ENCODE measurements at regions not wholly inside any gene's neighbourhood (a gene's known extent, or its start where the extent isn't known, plus 50 kb on each side); places are given as distances from the start of the nearest gene placed in this dataset.

DNA sequence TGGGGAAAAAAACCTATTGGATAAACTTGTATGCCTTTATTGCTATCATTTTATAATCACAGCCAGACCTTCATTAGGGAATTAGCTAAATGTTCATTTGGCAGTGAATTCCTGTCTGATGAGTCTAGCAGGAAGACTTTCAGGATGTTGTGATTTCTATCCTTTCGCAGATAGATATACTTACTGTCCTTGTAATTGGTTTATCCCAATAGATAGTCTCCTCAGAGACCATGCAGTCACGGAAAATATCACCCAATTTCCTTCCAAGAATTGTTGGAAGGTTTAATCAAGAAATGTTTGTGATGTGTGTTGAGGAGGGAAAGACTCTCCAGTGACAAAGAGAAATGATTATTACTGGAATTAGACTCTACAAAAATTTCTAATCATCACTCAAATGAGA lies 1937.9 kb upstream of the WWC1 start:
- Histone ChIP-seq H3K9me3 (ENCODE audit: control insufficient read depth in 2 of 2, low read length in 2 of 2) (no peaks in the 10 kb centered on the region), H3K27me3 (ENCODE audit: control insufficient read depth in 1 of 2, insufficient read depth in 2 of 2, low read length in 2 of 2) (no peaks in the 10 kb centered on the region), H3K4me1 (ENCODE audit: control insufficient read depth, insufficient read depth, low read length) (no peaks in the 10 kb centered on the region), H3K9ac (ENCODE audit: low read length in 2 of 2) (no peak overlapping the region), H3K36me3 (ENCODE audit: control insufficient read depth in 2 of 2, insufficient read depth in 2 of 2, low read length in 2 of 2) (no peaks in the 10 kb centered on the region), H3K4me3 (ENCODE audit: low read length in 2 of 2) (no peak overlapping the region), H3K27ac (ENCODE audit: low read length) (no peak overlapping the region)

DNA sequence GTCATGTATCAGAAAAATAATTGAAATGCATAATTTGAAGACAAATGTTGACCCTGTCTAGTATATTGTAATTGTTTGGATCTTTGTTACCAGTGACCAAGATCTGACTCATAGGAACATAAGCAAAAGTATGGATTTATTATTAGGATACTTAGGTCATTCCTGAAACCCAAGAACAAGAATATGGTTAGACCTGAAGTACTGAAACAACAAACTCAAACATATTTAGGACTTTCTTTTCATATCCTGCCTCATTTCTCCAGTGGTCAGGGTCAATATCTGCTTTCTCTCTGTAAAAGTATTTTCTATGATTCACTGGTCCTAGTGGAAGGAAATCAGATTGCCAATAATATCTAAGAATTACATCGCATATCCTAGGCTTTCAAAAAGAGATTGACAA lies 1937.1 kb upstream of the WWC1 start:
- no peak overlapping the region for H3K27ac ChIP-seq (ENCODE audit: low read length)
- H3K9me3 ChIP-seq (ENCODE audit: control insufficient read depth in 2 of 2, low read length in 2 of 2): no peaks in the 10 kb centered on the region
- H3K4me3 ChIP-seq (ENCODE audit: low read length in 2 of 2): no peak overlapping the region
- no peak overlapping the region for H3K9ac ChIP-seq (ENCODE audit: low read length in 2 of 2)
- H3K36me3 ChIP-seq (ENCODE audit: control insufficient read depth in 2 of 2, insufficient read depth in 2 of 2, low read length in 2 of 2): no peaks in the 10 kb centered on the region
- H3K27me3 ChIP-seq (ENCODE audit: control insufficient read depth in 1 of 2, insufficient read depth in 2 of 2, low read length in 2 of 2): no peaks in the 10 kb centered on the region
- no peaks in the 10 kb centered on the region for H3K4me1 ChIP-seq (ENCODE audit: control insufficient read depth, insufficient read depth, low read length)

GRCh38 chr5:166356096-166356495 lies 1935.3 kb upstream of the WWC1 start:
- Histone ChIP-seq H3K9ac (ENCODE audit: low read length in 2 of 2) (no peak overlapping the region), H3K4me3 (ENCODE audit: low read length in 2 of 2) (no peak overlapping the region), H3K27me3 (ENCODE audit: control insufficient read depth in 1 of 2, insufficient read depth in 2 of 2, low read length in 2 of 2) (no peaks in the 10 kb centered on the region), H3K36me3 (ENCODE audit: control insufficient read depth in 2 of 2, insufficient read depth in 2 of 2, low read length in 2 of 2) (no peaks in the 10 kb centered on the region), H3K4me1 (ENCODE audit: control insufficient read depth, insufficient read depth, low read length) (no peaks in the 10 kb centered on the region), H3K9me3 (ENCODE audit: control insufficient read depth in 2 of 2, low read length in 2 of 2) (no peaks in the 10 kb centered on the region), H3K27ac (ENCODE audit: low read length) (no peak overlapping the region)

DNA sequence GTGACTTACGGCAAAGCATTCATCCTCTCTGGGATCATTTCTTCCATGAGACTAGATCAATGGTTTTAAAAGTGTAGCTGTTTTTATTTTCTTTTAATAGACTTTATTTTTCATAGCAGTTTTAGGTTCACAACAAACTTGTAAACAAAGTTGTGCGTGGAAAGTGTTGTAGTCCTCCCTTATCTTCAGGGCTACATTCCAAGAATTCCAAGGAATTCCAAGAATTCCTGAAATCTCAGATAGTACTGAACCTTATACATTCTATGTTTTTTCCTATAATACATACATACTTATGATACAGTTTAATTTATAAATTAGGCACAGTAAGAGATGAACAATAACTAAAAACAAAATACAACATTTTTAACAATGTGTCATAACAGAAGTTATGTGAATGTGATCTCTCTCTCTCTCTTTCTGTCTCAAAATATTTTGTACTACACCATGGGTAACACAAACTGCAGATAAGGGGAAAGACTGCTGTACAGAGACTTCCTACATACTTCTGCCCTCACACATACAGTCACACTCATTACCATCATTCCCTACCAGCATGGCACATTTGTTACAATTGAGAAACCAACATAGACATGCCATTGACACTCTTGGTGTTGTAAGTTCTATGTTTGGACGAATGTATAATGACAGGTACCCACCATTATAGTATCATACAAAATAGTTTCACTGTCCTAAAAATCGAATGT lies 1933.2 kb upstream of the WWC1 start:
- Histone ChIP-seq H3K27ac (ENCODE audit: low read length) (no peak overlapping the region), H3K36me3 (ENCODE audit: control insufficient read depth in 2 of 2, insufficient read depth in 2 of 2, low read length in 2 of 2) (no peaks in the 10 kb centered on the region), H3K9me3 (ENCODE audit: control insufficient read depth in 2 of 2, low read length in 2 of 2) (peaks cover 0 to 4% of the 10 kb centered on the region in 2 donors), H3K27me3 (ENCODE audit: control insufficient read depth in 1 of 2, insufficient read depth in 2 of 2, low read length in 2 of 2) (no peaks in the 10 kb centered on the region), H3K9ac (ENCODE audit: low read length in 2 of 2) (no peak overlapping the region), H3K4me1 (ENCODE audit: control insufficient read depth, insufficient read depth, low read length) (no peaks in the 10 kb centered on the region), H3K4me3 (ENCODE audit: low read length in 2 of 2) (no peak overlapping the region)

GRCh38 chr5:166363087-166363760 lies 1928.2 kb upstream of the WWC1 start:
- Histone ChIP-seq H3K36me3 (ENCODE audit: control insufficient read depth in 2 of 2, insufficient read depth in 2 of 2, low read length in 2 of 2) (no peaks in the 10 kb centered on the region), H3K4me3 (ENCODE audit: low read length in 2 of 2) (no peak overlapping the region), H3K9ac (ENCODE audit: low read length in 2 of 2) (no peak overlapping the region), H3K27me3 (ENCODE audit: control insufficient read depth in 1 of 2, insufficient read depth in 2 of 2, low read length in 2 of 2) (no peaks in the 10 kb centered on the region), H3K9me3 (ENCODE audit: control insufficient read depth in 2 of 2, low read length in 2 of 2) (peaks cover 0 to 4% of the 10 kb centered on the region in 2 donors), H3K4me1 (ENCODE audit: control insufficient read depth, insufficient read depth, low read length) (no peaks in the 10 kb centered on the region), H3K27ac (ENCODE audit: low read length) (no peak overlapping the region)

GRCh38 chr5:166365164-166365563 lies 1926.3 kb upstream of the WWC1 start:
- Histone ChIP-seq H3K27me3 (ENCODE audit: control insufficient read depth in 1 of 2, insufficient read depth in 2 of 2, low read length in 2 of 2) (no peaks in the 10 kb centered on the region), H3K27ac (ENCODE audit: low read length) (no peak overlapping the region), H3K9me3 (ENCODE audit: control insufficient read depth in 2 of 2, low read length in 2 of 2) (peaks cover 0 to 4% of the 10 kb centered on the region in 2 donors), H3K4me1 (ENCODE audit: control insufficient read depth, insufficient read depth, low read length) (no peaks in the 10 kb centered on the region), H3K9ac (ENCODE audit: low read length in 2 of 2) (no peak overlapping the region), H3K4me3 (ENCODE audit: low read length in 2 of 2) (no peak overlapping the region), H3K36me3 (ENCODE audit: control insufficient read depth in 2 of 2, insufficient read depth in 2 of 2, low read length in 2 of 2) (no peaks in the 10 kb centered on the region)

DNA sequence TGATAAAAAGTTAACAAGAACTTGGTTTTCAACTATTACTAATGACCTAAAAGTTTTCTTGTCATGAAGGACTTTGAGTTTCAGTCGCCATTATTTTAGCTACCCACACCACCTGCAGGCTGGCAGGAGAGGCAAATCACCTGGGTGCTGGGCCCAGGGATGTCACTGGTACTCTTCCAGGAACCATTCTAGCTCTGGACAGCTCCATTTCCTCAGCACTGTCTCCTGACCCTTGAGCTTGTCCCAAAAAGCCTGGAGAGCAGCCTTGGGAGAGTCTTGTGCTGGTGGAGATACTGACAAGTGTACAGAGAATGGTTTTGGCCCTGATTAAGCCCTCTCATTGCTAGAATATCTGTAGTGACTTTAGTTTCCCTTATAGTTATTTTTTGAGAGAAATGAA lies 1924.1 kb upstream of the WWC1 start:
- no peaks in the 10 kb centered on the region for H3K36me3 ChIP-seq (ENCODE audit: control insufficient read depth in 2 of 2, insufficient read depth in 2 of 2, low read length in 2 of 2)
- H3K4me1 ChIP-seq (ENCODE audit: control insufficient read depth, insufficient read depth, low read length): no peaks in the 10 kb centered on the region
- H3K27ac ChIP-seq (ENCODE audit: low read length): no peak overlapping the region
- no peaks in the 10 kb centered on the region for H3K9me3 ChIP-seq (ENCODE audit: control insufficient read depth in 2 of 2, low read length in 2 of 2)
- H3K27me3 ChIP-seq (ENCODE audit: control insufficient read depth in 1 of 2, insufficient read depth in 2 of 2, low read length in 2 of 2): no peaks in the 10 kb centered on the region
- no peak overlapping the region for H3K9ac ChIP-seq (ENCODE audit: low read length in 2 of 2)
- H3K4me3 ChIP-seq (ENCODE audit: low read length in 2 of 2): no peak overlapping the region

DNA sequence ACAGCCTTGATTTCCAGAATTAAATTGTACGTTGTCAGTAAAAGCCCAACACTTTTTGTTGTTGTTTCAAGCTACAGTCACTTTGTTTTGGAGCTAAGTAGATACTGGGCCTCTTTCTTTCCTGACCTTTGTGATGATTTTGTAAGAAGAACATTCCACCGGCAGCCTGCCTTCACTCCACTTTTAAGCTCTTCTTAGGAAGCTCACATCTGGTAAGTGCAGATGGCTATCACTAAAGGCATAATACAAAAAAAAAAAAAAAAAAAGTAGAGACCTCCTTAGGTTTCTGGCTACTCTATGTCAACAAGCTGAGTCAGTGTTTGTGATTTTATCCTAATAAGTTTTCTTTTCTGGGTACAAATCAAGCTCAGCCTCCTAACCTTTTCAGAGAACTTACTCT lies 1922.1 kb upstream of the WWC1 start:
- no peaks in the 10 kb centered on the region for H3K4me1 ChIP-seq (ENCODE audit: control insufficient read depth, insufficient read depth, low read length)
- no peak overlapping the region for H3K27ac ChIP-seq (ENCODE audit: low read length)
- no peak overlapping the region for H3K9ac ChIP-seq (ENCODE audit: low read length in 2 of 2)

DNA sequence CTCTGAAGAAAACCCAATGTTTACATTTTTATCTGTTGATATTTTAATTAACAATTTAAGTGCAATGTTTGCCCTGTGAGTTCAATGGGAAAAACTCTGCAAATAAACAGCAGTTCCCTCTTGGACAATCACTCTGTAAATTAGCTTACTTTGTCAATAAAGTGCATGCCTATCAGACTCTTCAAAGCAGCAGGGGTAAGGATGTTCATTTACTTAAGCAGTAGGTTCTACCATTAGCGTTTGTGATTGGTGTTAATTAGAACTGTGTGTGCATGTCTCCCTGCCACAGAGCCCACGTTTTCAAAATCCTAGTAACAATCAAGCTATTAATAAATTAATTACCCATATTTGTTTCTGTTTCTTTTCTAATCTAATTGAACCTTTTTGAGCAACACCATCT lies 1921.6 kb upstream of the WWC1 start:
- Histone ChIP-seq H3K27me3 (ENCODE audit: control insufficient read depth in 1 of 2, insufficient read depth in 2 of 2, low read length in 2 of 2) (no peaks in the 10 kb centered on the region), H3K4me3 (ENCODE audit: low read length in 2 of 2) (no peak overlapping the region), H3K4me1 (ENCODE audit: control insufficient read depth, insufficient read depth, low read length) (no peaks in the 10 kb centered on the region), H3K9ac (ENCODE audit: low read length in 2 of 2) (no peak overlapping the region), H3K9me3 (ENCODE audit: control insufficient read depth in 2 of 2, low read length in 2 of 2) (no peaks in the 10 kb centered on the region), H3K27ac (ENCODE audit: low read length) (no peak overlapping the region), H3K36me3 (ENCODE audit: control insufficient read depth in 2 of 2, insufficient read depth in 2 of 2, low read length in 2 of 2) (no peaks in the 10 kb centered on the region)

More for the DNA sequence above, 1922.1 kb upstream of the WWC1 start:
- Histone ChIP-seq H3K4me3 (ENCODE audit: low read length in 2 of 2) (no peak overlapping the region), H3K27me3 (ENCODE audit: control insufficient read depth in 1 of 2, insufficient read depth in 2 of 2, low read length in 2 of 2) (no peaks in the 10 kb centered on the region), H3K9me3 (ENCODE audit: control insufficient read depth in 2 of 2, low read length in 2 of 2) (no peaks in the 10 kb centered on the region), H3K36me3 (ENCODE audit: control insufficient read depth in 2 of 2, insufficient read depth in 2 of 2, low read length in 2 of 2) (no peaks in the 10 kb centered on the region)

DNA sequence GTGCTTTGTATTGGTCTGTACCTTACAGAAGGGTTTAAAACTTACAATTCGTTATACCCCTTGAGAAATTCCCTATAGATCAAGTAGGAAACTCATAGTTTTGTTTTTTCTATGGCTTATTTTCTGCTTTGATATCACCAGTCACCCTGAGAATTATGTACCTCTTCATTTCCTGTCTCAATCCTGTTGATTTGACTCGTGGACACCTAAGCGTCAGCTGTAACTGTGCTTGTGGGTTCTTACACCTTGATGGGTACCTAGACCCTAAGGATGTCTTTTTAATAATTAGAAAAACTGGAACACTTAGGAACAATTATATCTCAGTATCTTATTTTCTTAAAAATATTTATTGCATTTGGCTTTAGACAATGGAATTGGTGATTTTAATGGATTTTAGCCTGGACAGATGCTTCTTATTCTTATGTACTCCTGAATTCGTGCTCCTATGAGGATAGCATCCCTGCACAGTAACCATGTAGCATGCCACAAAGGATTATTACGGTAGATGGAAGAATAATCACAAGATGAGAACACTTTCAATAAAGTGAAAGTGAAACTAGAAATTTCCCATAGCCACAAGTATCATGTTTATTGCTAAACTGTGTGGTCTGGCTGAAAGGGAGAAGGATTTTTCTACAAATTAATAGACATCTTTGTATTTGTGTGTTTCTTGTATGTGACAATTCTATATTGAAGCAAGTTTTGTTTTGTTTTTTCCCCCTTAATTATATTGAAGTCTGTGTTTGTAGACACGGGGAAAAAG lies 1920.3 kb upstream of the WWC1 start:
- no peaks in the 10 kb centered on the region for H3K4me1 ChIP-seq (ENCODE audit: control insufficient read depth, insufficient read depth, low read length)
- no peaks in the 10 kb centered on the region for H3K27me3 ChIP-seq (ENCODE audit: control insufficient read depth in 1 of 2, insufficient read depth in 2 of 2, low read length in 2 of 2)
- peak overlapping the region; percentile 9 to 22 for H3K4me3 ChIP-seq (ENCODE audit: low read length in 2 of 2)
- no peaks in the 10 kb centered on the region for H3K9me3 ChIP-seq (ENCODE audit: control insufficient read depth in 2 of 2, low read length in 2 of 2)
- H3K9ac ChIP-seq (ENCODE audit: low read length in 2 of 2): no peak overlapping the region
- no peak overlapping the region for H3K27ac ChIP-seq (ENCODE audit: low read length)
- no peaks in the 10 kb centered on the region for H3K36me3 ChIP-seq (ENCODE audit: control insufficient read depth in 2 of 2, insufficient read depth in 2 of 2, low read length in 2 of 2)

- no peak overlapping the region for H3K4me3 ChIP-seq (ENCODE audit: low read length in 2 of 2)
Observed at GRCh38 chr5:166373817-166374216, 1917.6 kb upstream of the WWC1 start.

More at GRCh38 chr5:166373817-166374216, 1917.6 kb upstream of the WWC1 start:
- no peaks in the 10 kb centered on the region for H3K27me3 ChIP-seq (ENCODE audit: control insufficient read depth in 1 of 2, insufficient read depth in 2 of 2, low read length in 2 of 2)
- no peaks in the 10 kb centered on the region for H3K4me1 ChIP-seq (ENCODE audit: control insufficient read depth, insufficient read depth, low read length)
- no peak overlapping the region for H3K9ac ChIP-seq (ENCODE audit: low read length in 2 of 2)
- H3K9me3 ChIP-seq (ENCODE audit: control insufficient read depth in 2 of 2, low read length in 2 of 2): no peaks in the 10 kb centered on the region
- no peaks in the 10 kb centered on the region for H3K36me3 ChIP-seq (ENCODE audit: control insufficient read depth in 2 of 2, insufficient read depth in 2 of 2, low read length in 2 of 2)
- no peak overlapping the region for H3K27ac ChIP-seq (ENCODE audit: low read length)

Data from stomach smooth muscle (tissue), 2 donors.